GM20000 (cell line): ENCODE measurements at regions not wholly inside any gene's neighbourhood (a gene's known extent, or its start where the extent isn't known, plus 50 kb on each side); places are given as distances from the start of the nearest gene placed in this dataset.

Experiments used
- DNase-seq: peaks from one replicate; pipeline ENCODE4 v3.0.0; 2012; ENCODE audit warnings: low spot score
- CTCF ChIP-seq: IDR thresholded peaks from 2 replicates; pipeline ENCODE4 v1.5.1; 2012; ENCODE audit warnings: mild to moderate bottlenecking, control low read depth; ENCODE audit errors: extremely low read depth, missing control alignments

- DNase-seq, result no peak
- TF ChIP-seq CTCF, result peak; percentile 17
Observed at GRCh38 chr9:88660611-88661010, 125.6 kb downstream of the NXNL2 start.

GRCh38 chr9:88661759-88662158, 126.8 kb downstream of the NXNL2 start:
- no peak for DNase-seq
- no peak for TF ChIP-seq CTCF

- TF ChIP-seq CTCF, result no peak
- DNase-seq, result no peak
Observed at GRCh38 chr9:88663771-88664419, 128.9 kb downstream of the NXNL2 start.

- TF ChIP-seq CTCF, result no peak
Observed at GRCh38 chr9:88664773-88665172, 129.8 kb downstream of the NXNL2 start.

GRCh38 chr9:88672874-88673689, 138.1 kb downstream of the NXNL2 start:
- no peak for TF ChIP-seq CTCF

More at GRCh38 chr9:88664773-88665172, 129.8 kb downstream of the NXNL2 start:
- DNase-seq, result no peak

GRCh38 chr9:88673886-88674285, 138.9 kb downstream of the NXNL2 start:
- no peak for DNase-seq
- TF ChIP-seq CTCF, result no peak

More at GRCh38 chr9:88672874-88673689, 138.1 kb downstream of the NXNL2 start:
- DNase-seq, result no peak

GRCh38 chr9:88676644-88677043, 141.7 kb downstream of the NXNL2 start:
- TF ChIP-seq CTCF, result no peak
- no peak for DNase-seq
